ENCODE measurements at regions not wholly inside any gene's neighbourhood (a gene's known extent, or its start where the extent isn't known, plus 50 kb on each side); places are given as distances from the start of the nearest gene placed in this dataset.

GRCh38 chr14:76931631-76932402 lies 96.7 kb downstream of the IRF2BPL start:
- TF ChIP-seq JUNB (IDR thresholded peaks at IDR 0.05; ENCODE audit: unreplicated experiment) (no peak), CTCF (conservative IDR thresholded peaks at IDR 0.05; ENCODE audit: low read depth in 2 of 2) (no peak), POLR2AphosphoS5 (IDR thresholded peaks at IDR 0.05; ENCODE audit: low read depth) (no peak), EZH2phosphoT487 (IDR thresholded peaks at IDR 0.05; ENCODE audit: unreplicated experiment) (no peak), EZH2 (IDR thresholded peaks at IDR 0.05; ENCODE audit: low read depth, unreplicated experiment) (no peak), REST (IDR thresholded peaks at IDR 0.05; ENCODE audit: unreplicated experiment) (no peak), CREB1 (CRISPR knock-in tag; IDR thresholded peaks at IDR 0.05; ENCODE audit: low read depth) (no peak)
